ENCODE measurements at regions not wholly inside any gene's neighbourhood (a gene's known extent, or its start where the extent isn't known, plus 50 kb on each side); places are given as distances from the start of the nearest gene placed in this dataset.

DNA sequence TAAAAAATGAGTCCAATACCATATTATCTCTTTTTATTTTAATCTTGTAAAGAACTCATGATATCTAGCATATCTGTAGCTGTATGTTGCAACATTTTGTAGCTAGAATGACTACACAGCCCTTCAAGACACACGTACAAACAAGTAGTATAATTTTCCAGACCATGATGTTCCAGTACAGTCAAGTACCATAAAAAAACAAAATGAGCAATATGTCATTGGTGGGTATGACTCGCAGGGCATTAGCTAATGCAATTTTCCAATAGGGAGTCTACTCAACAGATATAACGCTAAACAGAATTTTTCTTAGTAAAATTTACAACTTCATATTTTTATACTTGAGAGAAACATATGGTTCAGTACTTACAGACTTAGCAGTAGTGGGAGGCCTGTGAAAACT is 53.6 kb upstream of the UGP2 start:
- Histone ChIP-seq H3K36me3 (no peaks in the 10 kb centered on the region), H3K4me3 (no peak overlapping the region), H3K27me3 (ENCODE audit: low read depth) (no peaks in the 10 kb centered on the region), H3K27ac (replicated peaks) (no peak overlapping the region), H3K9me3 (replicated peaks) (no peaks in the 10 kb centered on the region), H3K4me1 (peaks cover 8% of the 10 kb centered on the region)
- intact Hi-C loops (cut with micrococcal nuclease) = no loop called here
- DNase-seq = no peak
- TF ChIP-seq, protein P1, sequence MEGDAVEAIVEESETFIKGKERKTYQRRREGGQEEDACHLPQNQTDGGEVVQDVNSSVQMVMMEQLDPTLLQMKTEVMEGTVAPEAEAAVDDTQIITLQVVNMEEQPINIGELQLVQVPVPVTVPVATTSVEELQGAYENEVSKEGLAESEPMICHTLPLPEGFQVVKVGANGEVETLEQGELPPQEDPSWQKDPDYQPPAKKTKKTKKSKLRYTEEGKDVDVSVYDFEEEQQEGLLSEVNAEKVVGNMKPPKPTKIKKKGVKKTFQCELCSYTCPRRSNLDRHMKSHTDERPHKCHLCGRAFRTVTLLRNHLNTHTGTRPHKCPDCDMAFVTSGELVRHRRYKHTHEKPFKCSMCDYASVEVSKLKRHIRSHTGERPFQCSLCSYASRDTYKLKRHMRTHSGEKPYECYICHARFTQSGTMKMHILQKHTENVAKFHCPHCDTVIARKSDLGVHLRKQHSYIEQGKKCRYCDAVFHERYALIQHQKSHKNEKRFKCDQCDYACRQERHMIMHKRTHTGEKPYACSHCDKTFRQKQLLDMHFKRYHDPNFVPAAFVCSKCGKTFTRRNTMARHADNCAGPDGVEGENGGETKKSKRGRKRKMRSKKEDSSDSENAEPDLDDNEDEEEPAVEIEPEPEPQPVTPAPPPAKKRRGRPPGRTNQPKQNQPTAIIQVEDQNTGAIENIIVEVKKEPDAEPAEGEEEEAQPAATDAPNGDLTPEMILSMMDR (IDR thresholded peaks at IDR 0.05; ENCODE audit: borderline replicate concordance) = no peak

DNA sequence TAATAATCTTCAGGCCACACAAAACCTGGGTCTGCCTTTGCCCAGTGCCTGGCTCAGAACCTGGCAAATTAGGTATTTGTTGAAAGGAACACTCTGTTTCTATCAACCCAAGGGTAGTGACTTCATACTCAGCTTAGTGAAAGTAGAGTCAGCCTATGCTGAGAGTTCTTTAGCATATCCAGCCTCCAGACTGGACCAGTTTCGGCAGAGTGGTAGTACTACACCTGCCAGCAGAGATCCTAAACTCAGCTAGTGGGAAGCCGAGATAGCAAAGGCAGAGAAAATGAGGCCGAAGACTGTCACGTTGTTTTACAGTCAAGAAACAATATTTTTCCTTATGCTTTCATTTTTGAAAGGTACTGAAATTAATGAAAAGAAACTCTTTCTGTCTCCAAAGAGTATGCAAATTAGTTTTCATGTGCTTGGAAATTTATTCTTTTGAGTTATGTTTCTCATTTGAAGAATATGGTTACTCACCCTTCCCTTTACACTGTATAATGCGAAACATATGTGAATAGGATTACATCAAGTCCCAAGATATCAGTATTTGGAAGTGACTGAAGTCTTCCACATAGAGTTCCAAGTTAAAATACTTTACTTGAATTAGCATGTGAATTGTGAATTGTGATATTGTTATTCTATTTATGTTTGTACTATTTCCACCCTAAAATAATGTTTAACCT is 52.2 kb upstream of the UGP2 start:
- H3K9me3 ChIP-seq (replicated peaks) = no peaks in the 10 kb centered on the region
- H3K4me3 ChIP-seq = no peak overlapping the region
- H3K4me1 ChIP-seq = peaks cover 8% of the 10 kb centered on the region
- no peak overlapping the region for H3K27ac ChIP-seq (replicated peaks)
- intact Hi-C loops (cut with micrococcal nuclease) = no loop called here
- DNase-seq = no peak
- TF ChIP-seq, protein P1 (IDR thresholded peaks at IDR 0.05; ENCODE audit: borderline replicate concordance) = no peak
- H3K27me3 ChIP-seq (ENCODE audit: low read depth) = no peaks in the 10 kb centered on the region
- H3K36me3 ChIP-seq = no peaks in the 10 kb centered on the region

DNA sequence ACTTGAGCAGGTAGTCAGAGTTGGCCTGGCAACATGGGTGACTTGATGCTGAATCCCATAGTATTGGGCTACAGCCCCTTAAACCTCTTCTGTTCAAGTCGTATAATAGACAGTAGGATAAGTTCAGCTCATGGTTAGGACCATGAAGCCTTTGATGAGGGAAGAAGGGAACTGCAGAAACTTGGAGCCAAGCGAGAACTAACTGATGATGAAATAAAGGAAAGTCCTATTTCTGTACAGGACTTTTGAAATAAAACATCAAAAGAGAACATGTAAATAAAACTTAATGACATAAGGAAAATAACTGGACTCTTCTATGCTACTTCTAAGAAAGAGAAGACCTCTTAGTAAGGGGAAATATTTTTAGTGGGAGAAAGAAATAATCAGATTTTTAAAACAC is 51.2 kb upstream of the UGP2 start:
- no peaks in the 10 kb centered on the region for H3K36me3 ChIP-seq
- no peaks in the 10 kb centered on the region for H3K27me3 ChIP-seq (ENCODE audit: low read depth)
- no peak for DNase-seq
- intact Hi-C loops (cut with micrococcal nuclease) = no loop called here
- H3K27ac ChIP-seq (replicated peaks) = no peak overlapping the region
- TF ChIP-seq, protein P1 (IDR thresholded peaks at IDR 0.05; ENCODE audit: borderline replicate concordance) = no peak
- peaks cover 8% of the 10 kb centered on the region for H3K4me1 ChIP-seq
- H3K4me3 ChIP-seq = no peak overlapping the region
- no peaks in the 10 kb centered on the region for H3K9me3 ChIP-seq (replicated peaks)

DNA sequence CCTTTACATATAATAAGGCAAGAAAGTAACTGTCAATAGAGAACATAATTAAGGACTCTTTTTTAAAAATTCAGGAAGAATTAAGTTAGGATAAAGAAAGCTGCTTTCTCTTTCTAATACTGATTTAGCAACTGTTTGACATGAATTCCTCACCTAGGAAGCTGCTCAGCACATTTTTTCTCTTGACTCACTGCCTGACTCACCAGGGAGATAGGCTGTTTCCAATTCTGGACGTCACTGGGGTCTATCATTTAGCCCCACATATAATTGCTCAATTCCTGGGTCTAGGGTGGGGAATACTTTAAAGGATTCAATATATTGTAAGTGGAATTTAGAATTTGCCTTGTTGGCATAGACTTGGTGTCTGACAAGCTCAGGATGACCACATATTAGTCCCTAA is 50.8 kb upstream of the UGP2 start:
- Histone ChIP-seq H3K27me3 (ENCODE audit: low read depth) (no peaks in the 10 kb centered on the region), H3K4me3 (no peak overlapping the region), H3K4me1 (peaks cover 8% of the 10 kb centered on the region), H3K27ac (replicated peaks) (no peak overlapping the region), H3K36me3 (no peaks in the 10 kb centered on the region), H3K9me3 (replicated peaks) (no peaks in the 10 kb centered on the region)
- intact Hi-C loops (cut with micrococcal nuclease) = no loop called here
- no peak for DNase-seq
- TF ChIP-seq, protein P1 (IDR thresholded peaks at IDR 0.05; ENCODE audit: borderline replicate concordance) = no peak

DNA sequence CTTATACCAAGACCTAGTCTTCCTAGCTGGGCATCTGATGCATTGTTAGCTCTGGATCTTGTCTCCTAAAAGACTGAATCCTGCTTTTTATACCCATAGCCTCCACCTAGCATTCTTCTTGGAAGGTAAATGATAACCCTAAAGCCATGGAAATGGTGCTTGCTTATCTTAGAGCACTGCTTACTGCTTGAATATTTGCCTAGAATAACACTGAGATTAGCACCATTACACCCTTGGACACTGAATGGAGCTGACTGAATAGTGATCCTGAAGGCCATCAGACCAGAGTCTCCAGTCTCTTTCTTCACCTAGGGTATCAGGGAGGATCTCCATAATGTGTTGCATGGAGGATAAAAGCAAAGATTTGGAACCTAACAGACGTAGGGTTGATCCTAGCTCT is 50.3 kb upstream of the UGP2 start:
- Histone ChIP-seq H3K36me3 (no peaks in the 10 kb centered on the region), H3K9me3 (replicated peaks) (no peaks in the 10 kb centered on the region), H3K27ac (replicated peaks) (no peak overlapping the region), H3K4me3 (no peak overlapping the region), H3K4me1 (peaks cover 8% of the 10 kb centered on the region), H3K27me3 (ENCODE audit: low read depth) (no peaks in the 10 kb centered on the region)
- intact Hi-C loops (cut with micrococcal nuclease) = no loop called here
- TF ChIP-seq, protein P1 (IDR thresholded peaks at IDR 0.05; ENCODE audit: borderline replicate concordance) = no peak
- DNase-seq = no peak

Measured in left ventricle myocardium inferior (tissue), 1 donor.